Ureter (tissue), 1 donor: ENCODE measurements at regions not wholly inside any gene's neighbourhood (a gene's known extent, or its start where the extent isn't known, plus 50 kb on each side); places are given as distances from the start of the nearest gene placed in this dataset.
A peak's percentile ranks its signal among the peaks of the same experiment; 100 is the strongest.
"Not testable (repeated sequence)": the region's sequence is repeated elsewhere in the genome, so short reads cannot be mapped to it uniquely, and the experiment has no call there.

Experiments
- DNase-seq: peaks from one replicate; pipeline ENCODE4 v3.0.0-alpha.2; 2020; ENCODE audit warnings: low spot score
- donor health status: DM: yes; HTN: yes; CAD: no.

DNA sequence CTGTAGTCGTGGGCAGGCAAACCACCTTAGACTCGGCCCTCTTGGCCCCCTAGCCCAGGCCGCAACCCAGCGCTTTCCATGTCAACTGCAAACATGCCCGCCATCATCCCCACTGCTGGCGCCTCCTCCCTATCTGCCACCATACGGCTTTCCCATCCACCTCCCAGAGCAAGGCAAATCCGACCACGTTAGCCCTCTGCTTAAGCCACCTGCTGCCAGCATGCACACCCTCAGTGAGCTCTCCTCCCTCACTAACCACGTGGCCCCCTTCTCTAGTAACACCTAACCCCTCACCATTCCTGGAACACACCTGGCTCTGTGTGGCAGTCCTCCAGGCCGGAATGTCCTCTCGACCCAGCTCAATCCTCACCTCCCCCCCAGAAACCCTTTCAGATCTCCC is 534.8 kb downstream of the TP53TG3F start:
- not testable (repeated sequence) for DNase-seq

DNA sequence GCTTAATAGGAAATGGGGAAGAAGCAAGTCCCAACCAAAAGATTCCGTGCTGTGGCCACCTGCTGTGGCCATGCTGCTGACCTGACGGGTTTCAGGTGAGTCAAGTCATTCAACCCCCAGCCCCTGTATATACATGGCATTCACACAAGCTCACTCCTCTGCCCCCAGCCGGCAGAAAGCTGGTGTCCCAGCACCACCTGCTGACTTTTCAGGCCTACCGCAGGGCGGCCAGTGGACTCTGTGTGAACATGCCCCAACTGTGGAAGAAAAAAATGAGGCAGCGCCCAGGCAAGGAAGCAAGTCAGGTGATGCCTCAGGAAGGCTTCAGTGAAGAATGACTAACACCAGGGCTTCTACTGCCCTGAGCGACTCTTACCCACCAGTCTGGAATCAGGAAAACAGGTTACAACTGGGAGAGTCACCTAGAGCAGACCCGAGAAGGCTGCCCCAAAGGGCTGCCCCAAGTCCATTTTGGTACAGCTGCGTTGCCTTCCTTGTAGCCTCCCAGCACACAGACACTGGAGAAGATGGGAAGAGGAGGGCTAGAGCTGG is 536.5 kb downstream of the TP53TG3F start:
- DNase-seq: peak; percentile 59

DNA sequence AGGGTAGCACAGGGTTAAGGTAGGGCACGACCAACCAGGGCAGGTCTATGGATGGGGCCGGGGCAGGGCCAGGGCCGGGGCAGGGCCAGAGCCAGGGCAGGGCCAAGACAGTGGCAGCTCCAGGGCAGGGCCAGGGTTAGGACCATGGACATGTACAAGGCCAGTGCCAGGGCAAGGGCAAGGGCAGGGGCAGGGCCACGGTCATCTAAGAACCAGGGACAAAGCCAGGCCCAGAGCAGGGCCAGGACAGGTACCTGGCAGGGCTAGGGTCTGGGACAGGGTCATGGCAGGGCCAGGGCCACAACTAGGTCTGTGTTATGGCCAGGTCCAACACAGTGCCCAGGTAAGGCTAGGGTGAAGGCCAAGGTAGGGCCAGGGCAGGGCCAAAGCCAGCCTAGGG is 541.8 kb downstream of the TP53TG3F start:
- DNase-seq: not testable (repeated sequence)

DNA sequence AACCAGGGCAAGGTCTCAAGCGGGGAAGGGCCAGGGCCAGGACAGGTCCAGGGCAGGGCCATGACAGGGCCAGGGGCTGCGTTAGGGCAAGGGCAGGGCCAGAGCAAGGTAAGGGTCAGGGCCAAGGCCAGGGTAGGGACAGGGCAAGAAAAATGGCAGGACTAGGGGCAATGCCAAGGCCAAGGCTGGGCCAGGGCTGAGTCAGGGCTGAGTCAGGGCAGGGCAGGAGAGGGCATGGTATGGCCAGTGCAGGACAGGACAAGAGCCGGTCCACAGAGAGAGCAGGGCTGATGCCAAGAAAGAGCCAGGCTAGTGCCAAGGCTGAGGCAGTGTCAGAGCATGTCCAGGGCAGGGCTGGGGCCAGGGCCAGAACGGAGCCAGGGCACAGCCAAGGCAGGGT is 542.5 kb downstream of the TP53TG3F start:
- not testable (repeated sequence) for DNase-seq

DNA sequence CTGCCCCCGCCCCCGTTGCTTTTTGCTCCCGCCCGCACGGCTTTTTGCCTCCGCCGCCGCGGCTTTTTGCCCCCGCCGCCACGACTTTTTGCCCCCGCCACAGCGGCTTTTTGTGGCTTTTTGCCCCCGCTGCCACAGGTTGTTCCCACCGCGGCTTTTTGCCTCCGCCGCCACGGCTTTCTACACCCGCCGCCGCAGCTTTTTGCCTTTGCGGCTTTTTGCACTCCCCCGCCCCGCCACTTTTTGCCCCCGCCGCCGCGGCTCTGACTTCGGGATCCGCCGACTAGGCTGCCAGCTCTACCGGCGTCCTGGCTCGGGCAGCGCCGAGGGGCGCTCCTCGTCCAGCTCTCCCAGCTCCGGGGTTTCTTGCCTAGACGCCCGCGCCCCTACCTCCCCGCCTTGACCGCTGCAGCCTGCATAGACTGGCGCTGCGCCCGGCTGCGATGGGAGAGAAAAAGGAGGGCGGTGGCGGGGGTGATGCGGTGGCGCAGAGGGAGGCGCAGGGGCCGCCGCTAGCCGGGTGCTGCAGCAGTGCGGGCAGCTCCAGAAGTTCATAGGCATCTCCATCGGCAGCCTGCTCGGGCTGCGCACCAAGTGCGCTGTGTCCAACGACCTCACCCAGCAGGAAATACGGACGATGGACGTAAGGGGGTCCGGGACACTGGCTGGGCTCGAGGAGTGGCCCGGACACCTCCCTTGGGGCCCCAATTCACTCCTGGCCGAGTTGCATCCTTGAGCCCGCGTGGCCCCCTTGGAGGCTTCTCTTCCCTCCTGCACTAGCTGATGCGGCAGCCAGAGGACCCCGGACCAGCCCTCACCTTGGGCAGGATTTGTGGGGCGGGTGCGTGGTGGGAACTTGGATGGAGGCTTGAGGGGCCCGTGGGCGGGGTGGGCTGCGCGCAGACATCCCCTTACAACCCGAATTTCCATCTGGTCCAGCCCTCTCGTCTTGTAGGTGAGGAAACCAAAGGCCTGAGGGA is 555.7 kb downstream of the TP53TG3F start:
- not testable (repeated sequence) for DNase-seq

DNA sequence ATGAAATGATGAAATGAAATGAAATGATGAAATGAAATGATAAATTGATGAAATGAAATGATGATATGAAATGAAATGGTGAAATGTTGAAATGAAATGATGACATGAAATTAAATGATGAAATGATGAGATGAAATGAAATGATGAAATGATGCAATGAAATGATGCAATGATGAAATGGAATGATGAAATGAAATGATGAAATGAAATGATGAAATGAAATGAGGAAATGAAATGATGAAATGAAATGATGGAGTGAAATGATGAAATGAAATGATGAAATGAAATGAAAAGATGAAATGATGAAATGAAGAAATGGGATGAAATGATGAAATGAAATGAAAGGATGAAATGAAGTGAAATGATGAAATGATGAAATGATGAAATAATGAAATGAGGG is 558.9 kb downstream of the TP53TG3F start:
- not testable (repeated sequence) for DNase-seq

DNA sequence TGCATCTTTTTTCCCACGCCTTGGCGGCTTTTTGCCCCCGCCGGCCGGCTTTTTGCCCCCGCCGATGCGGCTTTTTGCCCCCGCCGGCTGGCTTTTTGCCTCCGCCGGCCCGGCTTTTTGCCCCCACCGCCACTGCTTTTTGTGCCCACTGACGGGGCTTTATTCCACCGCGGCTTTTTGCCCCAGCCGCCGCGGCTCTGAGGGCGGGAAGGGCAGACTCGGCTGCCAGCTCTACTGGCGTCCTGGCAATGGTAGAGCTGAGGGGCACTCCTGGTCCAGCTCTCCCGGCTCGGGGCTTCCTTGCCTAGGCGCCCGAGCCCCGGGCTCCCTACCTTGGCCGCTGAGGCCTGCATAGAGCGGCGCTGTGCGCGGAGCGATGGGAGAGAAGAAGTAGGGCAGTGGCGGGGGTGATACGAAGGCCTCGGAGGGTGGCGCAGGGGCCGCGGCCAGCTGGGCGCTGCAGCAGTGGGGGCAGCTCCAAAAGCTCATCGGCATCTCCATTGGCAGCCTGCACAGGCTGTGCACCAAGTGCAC is 591.4 kb downstream of the TP53TG3F start:
- DNase-seq: no peak

DNA sequence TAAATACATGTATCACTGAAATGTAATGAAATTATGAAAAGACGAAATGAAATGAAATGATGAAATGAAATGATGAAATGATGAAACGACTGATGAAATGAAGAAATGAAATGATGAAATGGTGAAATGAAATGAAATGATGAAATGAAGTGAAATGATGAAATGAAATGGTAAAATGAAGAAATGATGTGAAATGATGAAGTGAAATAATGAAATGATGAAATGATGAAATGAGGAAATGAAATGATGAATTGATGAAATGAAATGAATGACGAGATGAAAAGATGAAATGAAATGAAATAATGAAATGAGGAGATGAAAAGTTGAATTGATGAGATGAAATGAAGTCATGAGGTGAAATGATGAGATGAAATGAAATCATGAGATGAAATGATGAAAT is 594.7 kb downstream of the TP53TG3F start:
- no peak for DNase-seq

DNA sequence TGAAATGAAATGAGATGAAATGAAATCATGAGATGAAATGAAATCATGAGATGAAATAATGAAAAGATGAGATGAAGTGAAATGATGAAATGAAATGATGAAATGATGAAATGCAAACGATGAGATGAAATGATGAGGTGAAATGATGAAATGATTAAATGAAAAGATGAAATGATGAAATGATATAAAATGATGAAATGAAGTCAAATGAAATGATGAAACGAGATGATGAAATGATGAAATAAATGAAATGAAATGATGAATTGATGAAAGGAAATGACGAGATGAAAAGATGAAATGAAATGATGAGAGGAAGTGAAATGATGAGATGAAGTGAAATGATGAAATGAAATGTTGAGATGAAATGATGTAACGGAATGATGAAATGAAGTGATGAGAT is 595.6 kb downstream of the TP53TG3F start:
- no peak for DNase-seq

DNA sequence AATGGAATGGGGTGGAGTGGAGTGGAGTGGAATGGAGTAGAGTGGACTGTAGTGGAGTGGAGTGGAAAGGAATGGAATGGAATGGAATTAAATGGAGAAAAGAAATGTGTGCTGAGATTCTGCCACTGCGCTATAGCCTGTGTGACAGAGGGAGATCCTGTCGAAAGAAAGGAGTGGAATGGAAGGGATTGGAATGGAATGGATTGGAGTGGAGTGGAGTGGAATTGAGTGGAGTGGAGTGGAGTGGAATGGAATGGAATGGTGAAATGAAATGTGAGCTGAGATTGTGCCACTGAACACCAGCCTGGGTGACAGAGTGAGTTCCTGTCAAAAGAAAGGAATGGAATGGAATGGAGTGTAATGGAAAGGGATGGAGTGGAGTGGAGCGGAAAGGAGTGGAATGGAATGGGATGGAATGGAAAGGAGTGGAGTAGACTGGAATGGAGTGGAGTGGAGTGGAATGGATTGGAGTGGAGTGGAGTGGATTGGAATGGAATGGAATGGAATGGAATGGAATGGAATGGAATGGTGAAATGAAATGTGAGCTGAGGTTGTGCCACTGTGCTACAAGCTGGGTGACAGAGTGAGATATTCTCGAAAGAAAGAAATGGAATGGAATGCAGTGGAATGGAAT is 603.3 kb downstream of the TP53TG3F start:
- DNase-seq: not testable (repeated sequence)

DNA sequence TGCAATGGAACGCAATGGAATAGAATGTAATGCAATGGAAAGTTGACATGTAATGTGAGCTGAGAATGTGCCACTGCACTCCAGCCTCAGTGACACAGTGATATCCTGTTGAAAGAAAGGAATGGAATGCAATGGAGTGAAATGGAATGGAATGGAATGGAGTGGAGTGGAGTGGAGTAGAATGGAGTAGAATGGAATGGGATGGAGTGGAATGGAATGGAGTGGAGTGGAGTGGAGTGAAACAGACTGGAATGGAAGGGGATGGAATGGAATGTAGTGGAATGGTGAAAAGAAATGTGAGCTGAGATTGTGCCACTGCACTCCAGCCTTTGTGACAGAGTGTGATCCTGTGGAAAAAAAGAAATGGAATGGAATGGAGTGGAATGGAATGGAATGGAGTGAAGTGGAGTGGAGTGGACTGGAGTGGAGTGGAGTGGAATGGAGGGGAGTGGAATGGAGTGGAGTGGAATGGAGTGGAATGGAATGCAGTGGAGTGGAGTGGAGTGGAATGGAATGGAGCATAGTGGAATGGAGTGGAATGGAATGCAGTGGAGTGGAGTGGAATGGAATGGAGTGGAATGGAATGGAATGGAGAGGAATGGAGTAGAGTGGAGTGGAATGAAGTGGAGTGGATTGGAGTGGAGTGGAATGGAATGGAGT is 604.2 kb downstream of the TP53TG3F start:
- not testable (repeated sequence) for DNase-seq

DNA sequence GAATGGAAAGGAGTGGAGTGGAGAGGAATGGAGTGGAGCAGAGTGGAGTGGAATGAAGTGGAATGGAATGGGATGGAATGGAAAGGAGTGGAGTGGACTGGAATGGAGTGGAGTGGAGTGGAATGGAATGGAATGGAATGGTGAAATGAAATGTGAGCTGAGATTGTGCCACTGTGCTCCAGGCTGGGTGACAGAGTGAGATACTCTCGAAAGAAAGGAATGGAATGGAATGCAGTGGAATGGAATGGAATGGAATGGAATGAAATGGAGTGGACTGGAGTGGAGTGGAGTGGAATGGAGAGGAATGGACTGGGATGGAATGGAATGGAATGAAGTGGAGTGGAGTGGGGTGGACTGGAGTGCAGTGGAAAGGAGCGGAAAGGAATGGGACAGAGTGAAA is 605.2 kb downstream of the TP53TG3F start:
- not testable (repeated sequence) for DNase-seq

DNA sequence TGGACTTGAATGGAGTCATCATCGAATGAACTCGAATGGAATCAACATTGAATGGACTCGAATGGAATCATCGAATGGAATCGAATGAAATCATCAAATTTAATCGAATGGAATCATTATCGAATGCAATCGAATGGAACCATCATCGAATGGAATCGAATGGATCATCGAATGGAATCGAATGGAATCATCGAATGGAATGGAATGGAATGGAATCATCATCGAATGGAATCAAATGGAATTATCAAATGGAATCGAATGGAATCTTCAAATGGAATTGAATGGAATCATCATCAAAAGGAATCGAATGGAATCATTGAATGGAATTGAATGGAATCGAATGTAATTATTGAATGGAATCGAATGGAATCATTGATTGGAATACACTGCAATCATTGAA is 610.3 kb downstream of the TP53TG3F start:
- not testable (repeated sequence) for DNase-seq

DNA sequence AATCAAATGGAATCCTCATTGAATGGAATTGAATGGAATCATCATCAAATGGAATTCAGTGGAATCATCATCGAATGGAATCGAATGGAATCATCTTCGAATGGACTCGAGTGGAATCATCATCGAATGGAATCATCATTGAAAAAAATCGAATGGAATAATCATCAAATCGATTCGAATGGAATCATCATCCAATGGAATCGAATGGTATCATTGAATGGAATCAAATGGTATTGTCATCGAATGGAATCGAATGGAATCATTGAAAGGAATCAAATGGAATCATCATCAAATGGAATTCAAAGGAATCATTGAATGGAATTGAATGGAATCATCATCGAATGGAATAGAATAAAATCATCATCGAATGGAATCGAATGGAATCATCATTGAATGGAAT is 619.3 kb downstream of the TP53TG3F start:
- DNase-seq: no peak

DNA sequence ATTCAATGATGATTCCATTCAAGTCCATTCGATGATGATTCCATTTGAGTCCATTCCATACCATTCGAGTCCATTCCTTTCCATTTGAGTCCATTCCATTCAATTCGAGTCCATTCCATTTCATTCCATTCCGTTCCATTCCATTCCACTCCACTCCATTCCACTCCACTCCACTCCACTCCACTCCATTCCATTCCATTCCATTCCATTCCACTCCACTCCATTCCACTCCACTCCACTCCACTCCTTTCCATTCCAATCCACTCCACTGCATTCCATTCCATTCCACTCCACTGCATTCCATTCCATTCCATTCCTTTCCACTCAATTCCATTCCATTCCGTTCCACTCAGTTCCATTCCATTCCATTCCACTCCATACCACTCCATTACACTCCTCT is 625.6 kb downstream of the TP53TG3F start:
- not testable (repeated sequence) for DNase-seq

DNA sequence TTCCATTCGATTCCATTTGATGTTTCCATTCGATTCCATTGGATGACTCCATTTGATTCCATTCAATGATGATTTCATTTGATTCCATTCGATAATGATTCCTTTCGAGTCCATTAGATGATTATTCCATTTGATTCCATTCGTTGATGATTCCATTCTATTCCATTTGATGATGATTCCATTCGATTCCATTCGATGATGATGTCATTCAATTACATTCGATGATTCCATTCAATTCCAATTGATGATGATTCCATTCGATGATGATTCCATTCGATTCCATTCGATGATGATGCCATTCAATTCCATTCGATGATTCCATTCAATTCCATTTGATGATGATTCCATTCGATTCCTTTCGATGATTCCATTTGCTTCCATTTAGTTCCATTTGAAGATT is 635.6 kb downstream of the TP53TG3F start:
- not testable (repeated sequence) for DNase-seq

DNA sequence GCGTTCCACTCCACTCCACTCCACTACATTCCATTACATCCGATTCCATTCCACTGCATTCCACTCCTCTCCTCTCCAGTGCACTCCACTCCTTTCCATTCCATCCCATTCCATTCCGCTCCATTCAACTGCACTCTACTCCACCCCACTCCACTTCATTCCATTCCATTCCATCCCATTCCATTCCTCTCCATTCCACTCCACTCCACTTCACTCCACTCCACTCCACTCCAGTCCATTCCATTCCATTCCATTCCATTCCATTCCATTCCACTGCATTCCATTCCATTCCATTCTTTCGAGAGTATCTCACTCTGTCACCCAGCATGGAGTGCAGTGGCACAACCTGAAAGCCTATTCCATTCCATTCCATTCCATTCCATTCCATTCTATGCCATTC is 637.5 kb downstream of the TP53TG3F start:
- not testable (repeated sequence) for DNase-seq

DNA sequence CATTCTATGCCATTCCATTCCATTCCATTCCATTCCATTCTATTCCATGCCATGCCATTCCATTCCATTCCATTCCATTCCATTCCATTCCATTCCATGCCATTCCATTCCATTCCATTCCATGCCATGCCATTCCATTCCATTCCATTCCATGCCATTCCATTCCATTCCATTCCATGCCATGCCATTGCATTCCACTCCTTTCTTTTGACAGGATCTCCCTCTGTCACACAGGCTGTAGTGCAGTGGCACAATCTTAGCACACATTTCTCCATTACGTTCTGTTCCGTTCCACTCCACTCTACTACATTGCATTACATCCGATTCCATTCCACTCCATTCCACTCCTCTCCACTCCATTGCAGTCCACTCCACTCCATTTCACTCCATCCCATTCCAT is 637.9 kb downstream of the TP53TG3F start:
- not testable (repeated sequence) for DNase-seq

DNA sequence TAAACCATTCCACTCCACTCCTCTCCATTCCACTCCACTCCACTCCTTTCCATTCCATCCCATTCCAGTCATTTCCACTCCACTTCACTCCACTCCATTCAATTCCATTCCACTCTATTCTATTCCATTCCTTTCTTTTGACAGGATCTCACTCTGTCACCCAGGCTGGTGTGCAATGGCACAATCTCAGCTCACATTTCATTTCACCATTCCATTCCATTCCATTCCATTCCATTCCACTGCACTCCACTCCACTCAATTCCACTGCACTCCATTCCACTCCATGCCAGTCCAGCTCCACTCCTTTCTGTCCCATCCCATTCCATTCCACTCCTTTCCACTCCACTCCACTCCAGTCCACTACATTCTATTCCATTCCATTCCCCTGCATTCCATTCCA is 638.6 kb downstream of the TP53TG3F start:
- not testable (repeated sequence) for DNase-seq

DNA sequence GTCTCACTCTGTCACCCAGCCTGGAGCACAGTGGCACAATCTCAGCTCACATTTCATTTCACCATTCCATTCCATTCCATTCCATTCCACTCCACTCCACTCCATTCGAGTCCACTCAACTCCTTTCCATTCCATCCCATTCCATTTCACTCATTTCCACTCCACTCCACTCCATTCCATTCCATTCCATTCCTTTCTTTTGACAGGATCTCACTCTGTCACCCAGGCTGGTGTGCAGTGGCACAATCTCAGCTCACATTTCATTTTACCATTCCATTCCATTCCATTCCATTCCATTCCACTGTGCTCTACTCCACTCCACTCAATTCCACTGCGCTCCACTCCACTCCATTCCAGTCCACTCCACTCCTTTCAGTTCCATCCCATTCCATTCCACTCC is 639.6 kb downstream of the TP53TG3F start:
- DNase-seq: not testable (repeated sequence)
